PC-9 (cell line): ENCODE measurements at regions not wholly inside any gene's neighbourhood (a gene's known extent, or its start where the extent isn't known, plus 50 kb on each side); places are given as distances from the start of the nearest gene placed in this dataset.

Experiments used
- EZH2 ChIP-seq: fragments of 200-600 bp; sonication (generic); IDR thresholded peaks from 2 replicates; pipeline ENCODE4 v1.8.0; 2017; ENCODE audit warnings: antibody characterized with exemption, low read depth
- TF ChIP-seq, protein P1 (sequence below): fragments of 200-600 bp; sonication (generic); conservative IDR thresholded peaks from 2 replicates; pipeline ENCODE4 v1.6.1; 2017; ENCODE audit warnings: mixed run types, antibody characterized with exemption, mild to moderate bottlenecking, moderate library complexity

DNA sequence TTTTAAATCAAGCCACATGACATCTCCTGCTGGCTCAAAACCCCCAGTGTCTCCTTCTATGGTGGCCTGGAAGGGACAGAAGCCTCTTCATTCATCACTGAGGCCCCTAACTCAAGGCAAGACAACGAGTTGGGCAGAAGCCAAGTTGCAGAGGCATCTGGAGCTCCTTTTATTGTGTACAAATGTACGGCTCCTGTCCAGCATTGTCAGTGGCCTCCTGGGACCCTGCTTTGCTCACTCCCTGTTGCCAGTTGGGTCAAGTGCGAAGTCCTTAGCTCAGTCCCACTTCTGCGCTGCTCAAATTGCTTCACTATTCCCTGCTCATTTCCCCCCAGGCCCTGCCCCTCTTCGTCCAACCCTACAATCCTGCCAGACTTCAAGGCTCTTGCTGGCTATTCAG lies 181.2 kb upstream of the PMEPA1 start:
- TF ChIP-seq, protein P1, sequence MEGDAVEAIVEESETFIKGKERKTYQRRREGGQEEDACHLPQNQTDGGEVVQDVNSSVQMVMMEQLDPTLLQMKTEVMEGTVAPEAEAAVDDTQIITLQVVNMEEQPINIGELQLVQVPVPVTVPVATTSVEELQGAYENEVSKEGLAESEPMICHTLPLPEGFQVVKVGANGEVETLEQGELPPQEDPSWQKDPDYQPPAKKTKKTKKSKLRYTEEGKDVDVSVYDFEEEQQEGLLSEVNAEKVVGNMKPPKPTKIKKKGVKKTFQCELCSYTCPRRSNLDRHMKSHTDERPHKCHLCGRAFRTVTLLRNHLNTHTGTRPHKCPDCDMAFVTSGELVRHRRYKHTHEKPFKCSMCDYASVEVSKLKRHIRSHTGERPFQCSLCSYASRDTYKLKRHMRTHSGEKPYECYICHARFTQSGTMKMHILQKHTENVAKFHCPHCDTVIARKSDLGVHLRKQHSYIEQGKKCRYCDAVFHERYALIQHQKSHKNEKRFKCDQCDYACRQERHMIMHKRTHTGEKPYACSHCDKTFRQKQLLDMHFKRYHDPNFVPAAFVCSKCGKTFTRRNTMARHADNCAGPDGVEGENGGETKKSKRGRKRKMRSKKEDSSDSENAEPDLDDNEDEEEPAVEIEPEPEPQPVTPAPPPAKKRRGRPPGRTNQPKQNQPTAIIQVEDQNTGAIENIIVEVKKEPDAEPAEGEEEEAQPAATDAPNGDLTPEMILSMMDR: no peak
- TF ChIP-seq EZH2: no peak
